Endometrium (tissue), 2 donors: ENCODE measurements at regions not wholly inside any gene's neighbourhood (a gene's known extent, or its start where the extent isn't known, plus 50 kb on each side); places are given as distances from the start of the nearest gene placed in this dataset.

ENCODE experiments used
- FAIRE-seq: peaks from 2 replicates; lab custom pipeline; 2012; peaks lifted over from hg19 to GRCh38; lab: Jason Lieb, UNC
- donor health status: control.
- donor health status: control.

DNA sequence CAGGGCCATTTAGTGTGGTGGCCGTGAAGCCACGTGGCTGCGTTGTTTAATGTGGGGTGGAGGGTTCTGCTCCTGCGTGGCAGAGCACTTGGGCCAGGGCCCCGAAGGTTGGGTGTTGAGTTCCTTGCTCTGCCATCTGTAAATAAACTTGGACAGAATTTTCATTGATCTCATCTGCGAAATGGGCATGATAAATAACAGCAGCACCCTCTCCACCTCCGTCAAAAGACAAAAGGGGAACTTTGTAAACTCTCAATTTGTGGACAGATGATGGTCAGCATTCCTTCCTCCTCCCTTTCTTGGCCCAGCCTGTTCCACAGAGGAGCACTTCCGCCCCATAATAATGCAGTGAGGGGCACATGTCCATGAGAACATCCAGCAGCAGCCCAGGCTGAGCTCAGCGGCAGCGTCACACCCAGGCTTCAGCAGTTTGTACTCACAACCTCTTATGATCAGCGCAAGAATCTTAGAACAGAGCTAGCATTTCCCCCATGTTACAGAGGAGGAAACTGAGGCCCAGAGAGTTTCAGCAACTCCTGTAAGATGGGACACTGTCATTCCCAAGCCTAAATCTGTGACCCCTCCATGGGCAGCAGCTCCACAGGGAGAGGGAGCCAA lies 874.5 kb downstream of the BRD1 start:
- no peak for FAIRE-seq

DNA sequence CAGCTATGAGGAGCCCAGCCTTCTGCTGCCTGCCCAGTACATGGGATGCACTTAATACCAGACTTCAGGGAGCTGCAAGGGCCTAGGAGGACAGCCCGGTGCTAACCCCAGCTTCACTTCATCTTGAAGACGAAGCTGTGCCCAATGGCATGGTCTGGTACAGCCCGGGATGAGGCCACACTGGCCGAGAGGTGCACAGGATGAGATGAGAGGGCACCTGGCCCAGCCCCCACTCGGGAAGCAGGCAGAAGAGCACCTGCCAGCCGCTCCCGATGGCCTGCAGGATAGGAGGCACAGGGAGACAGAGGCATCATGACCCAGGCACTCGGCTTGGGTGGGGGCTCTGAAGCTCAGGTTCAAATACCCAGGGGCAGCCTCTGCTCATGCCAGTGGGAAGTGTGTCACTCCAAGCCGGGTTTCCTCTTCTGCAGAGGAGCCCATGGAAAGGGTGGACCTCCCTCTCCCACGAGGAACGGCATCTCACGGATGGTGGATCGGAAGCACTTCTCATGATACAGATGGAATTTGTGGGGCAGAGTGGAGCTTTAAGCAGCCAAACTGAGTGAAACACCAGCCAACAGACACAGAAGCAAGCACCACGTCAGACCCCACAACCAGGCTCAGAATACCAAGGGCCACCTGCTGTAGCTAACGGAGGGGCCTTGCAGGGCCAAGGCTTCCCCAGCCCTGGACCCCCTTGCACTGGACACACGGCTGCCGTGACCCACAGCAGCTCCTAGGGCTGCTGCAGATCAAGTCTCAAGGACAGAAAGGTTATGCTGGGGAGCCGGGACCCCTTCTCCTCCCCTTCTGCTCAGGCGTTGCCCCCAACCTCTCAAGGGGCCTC lies 875.2 kb downstream of the BRD1 start:
- FAIRE-seq: no peak

- FAIRE-seq: no peak
These were observed 875.8 kb downstream of the BRD1 start for GRCh38 chr22:48951836-48952235.

DNA sequence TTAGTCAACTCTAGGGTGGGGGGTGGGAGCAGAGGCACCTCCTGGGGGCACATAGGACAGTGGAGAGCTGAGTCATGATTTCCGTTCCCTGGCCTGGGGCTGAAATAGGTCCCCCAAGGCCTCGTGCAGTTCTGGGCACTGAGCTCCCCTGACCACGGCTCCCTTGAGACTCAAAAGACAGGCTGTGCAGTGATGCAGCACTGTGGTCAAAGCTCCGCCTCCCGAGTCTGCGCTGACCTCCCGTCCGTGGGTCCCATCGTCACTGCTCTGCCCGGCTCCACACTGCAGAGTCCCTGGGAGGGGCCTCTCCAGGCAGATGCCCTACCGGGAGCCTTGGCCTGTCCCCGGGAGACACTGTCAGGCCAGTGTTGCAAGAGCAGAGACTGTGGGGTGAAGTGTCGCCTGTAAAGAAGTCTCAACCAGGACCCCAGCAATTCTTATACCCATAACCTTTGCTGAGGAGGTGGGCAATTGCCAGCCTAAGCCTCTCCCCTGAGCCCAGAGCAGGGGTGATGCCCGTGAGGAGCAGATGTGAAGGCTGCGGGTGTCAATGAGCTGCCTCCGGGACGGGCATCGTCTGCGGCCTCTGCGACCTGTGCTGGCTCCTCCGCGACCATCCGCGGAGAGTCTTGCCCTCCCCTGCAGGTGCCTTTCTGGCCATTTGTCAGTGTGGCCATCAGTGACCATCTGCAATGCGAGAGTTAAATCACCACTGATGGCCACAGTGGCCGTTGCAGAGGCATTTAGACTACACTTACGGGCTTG lies 877.3 kb downstream of the BRD1 start:
- FAIRE-seq: no peak

DNA sequence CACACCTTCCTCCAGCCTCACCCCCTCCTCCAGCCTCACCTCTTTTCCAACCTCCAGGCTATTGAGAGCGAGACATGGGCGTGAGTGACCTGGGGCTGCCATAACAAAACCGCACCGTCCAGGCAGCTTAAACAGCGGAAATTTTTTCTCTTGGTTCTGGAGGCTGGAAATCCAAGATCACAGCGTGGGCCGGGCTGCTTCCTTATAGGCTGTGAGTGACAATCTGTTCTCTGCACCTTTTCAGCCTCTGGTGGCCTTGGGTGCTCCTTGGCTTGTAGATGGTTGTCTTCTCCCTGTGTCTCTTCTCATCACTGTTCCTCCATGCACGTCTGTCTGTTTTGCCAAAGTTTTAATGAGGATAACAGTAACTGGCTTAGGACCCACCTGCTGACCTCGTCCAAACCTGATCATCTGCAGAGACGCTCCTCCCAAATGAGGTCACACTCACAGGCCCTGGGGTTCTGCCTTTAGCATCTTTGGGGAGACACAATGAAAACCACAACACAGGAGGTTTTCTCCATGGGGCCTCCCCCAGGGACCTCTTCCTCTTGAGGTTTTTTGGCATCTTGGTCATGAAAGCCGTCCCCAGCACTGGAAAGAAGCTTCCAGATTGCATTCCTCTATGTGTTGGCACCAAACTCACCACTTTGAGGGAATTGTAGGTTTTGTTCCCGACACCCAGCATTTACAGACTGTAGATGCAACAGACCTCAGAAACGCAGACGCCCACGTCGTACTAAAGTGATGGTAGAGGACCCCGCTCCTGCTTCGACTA lies 878.1 kb downstream of the BRD1 start:
- FAIRE-seq: no peak

GRCh38 chr22:48948575-48949170 lies 879.0 kb downstream of the BRD1 start:
- FAIRE-seq: no peak

GRCh38 chr22:48947636-48948035 lies 880.0 kb downstream of the BRD1 start:
- no peak for FAIRE-seq

DNA sequence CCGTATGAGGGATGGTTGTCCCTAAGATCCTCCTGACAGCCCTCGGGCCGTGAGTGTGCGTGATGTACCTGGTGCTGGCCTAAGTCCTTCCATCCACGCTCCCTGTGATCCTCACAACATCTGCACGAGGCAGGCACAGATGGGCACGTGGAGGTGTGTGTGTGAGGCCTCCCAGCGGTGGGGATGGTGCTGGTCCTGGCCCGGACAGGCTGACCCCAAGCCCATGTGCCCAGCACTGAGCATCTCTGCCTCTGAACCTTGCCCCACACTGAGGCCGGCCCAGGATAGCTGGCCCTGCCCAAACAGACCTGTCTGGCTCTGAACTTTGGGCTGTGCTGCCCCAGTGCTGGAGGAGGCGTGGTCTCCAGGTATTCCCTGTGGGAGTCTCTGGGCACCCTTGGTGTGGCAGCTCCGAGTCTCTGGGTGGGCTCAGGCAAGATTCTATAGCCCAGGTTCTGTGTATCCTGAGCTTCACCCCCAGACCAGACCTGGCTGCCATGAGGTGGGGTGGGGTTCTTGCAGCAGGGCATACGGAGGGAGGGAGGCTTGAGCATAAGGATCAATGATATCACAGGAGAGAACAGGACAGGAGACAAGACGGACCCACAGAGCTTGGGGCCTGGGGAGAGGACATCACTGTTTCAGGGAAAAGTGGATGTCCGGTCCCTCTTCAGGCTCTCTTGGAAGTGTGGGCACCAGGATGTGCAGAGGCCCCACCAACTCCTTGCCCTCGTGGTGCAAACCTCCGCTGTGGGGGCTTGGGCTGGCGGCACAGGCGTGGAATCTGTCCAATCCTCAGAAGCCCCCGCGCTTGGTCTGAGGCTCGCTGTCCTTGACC lies 881.8 kb downstream of the BRD1 start:
- FAIRE-seq: no peak

DNA sequence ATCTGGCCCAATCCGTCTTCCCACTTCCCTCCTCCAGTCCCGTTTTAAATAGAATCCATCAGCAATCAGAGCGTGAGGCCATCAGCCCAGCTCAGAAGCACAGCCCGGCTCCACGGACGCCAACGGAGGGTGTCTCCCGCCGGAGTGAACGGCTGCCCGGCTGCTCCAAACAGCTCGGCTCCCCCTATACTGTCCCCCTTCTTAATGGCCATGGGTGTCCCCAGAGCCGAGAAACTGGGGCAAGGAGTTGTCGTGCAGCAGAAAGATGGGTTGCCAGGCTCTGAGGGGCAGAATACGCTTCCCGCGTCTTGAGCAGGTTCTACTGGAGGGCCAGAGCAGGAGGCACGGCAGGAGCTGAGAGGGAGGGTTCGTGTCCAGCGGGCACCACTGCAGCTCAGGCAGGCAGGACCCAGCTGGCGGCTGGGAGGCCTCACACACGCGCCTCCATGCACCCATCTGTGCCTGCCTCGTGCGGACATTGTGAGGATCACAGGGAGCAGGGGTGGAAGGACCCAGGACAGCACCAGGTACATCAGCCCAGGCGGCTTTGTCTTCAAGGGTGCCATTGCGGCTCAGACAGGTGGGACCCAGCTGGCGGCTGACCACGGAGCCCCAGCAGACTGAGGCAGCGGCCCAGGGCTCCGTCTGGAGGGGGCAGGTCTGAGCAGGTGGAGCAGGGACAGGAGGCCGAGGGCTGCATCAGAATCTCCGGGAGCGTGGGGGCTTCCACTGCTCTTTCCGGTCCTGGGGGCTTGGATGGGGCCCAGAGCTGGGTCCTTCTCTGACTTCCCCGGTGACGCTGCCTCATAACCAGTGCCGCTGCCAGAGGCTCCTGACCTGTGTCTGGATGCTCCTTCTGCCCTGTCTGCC lies 882.7 kb downstream of the BRD1 start:
- no peak for FAIRE-seq

DNA sequence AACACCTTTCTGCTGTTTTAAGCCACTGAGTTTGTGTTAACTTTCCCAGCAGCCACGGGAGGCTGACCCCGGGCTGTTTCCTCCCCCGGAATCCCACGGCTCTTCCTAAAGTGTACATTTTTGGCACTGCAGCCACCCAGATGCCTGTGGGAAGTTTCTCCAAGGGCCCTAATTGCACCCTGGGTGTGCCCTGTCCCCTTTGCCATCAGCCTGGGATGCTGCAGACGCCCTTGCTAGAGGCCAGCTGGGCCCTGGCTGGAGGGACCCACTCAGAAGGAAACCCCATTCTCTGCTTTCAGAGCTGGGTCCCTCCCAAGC lies 883.3 kb downstream of the BRD1 start:
- FAIRE-seq: no peak

GRCh38 chr22:48943567-48944432 lies 883.9 kb downstream of the BRD1 start:
- FAIRE-seq: no peak

- FAIRE-seq: no peak
These were observed 884.7 kb downstream of the BRD1 start for GRCh38 chr22:48942698-48943566.

GRCh38 chr22:48941903-48942575 lies 885.6 kb downstream of the BRD1 start:
- FAIRE-seq: no peak

DNA sequence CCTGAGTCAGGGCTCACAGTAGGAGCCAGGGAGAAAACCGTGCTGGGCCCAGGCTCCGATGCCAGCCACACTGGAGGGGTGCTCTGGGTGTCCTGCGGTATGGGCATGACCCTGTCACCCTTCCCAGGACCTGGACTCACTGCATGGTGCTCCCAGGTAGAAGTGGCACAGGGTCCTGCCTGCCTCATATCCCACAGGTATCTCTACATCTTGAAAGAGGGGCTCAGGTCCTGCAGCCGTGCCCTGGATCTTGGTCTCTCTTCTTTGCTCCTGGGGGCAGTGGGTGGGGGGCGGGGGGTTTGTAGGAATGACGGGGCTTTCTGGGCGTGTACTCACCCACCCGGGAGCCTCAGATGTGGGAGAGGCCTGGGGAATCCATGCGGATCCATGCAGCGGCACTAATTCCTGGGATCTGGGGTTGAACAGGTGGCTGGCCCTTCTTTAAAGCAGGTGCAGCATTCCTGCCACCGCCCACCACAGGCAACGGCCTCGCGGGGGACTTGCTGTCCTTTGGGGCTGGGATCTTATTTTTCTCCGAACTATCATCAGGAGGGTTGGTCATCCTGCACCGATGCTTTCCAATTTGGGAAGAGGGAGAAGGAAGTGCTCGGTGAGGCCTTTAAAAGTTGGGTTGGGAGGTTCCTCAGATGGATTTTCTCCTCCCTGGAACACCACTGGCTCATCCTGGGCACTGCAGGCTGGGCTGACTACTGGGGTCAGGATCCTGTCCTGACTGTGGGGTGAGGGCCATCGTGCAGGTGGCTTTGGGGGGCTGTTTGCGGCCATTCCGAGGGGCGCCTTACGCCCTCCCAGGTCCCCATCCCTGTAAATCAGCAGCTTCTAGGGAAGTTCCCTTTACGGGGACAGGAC lies 886.4 kb downstream of the BRD1 start:
- FAIRE-seq: no peak

- FAIRE-seq: no peak
These were observed 887.2 kb downstream of the BRD1 start for GRCh38 chr22:48940266-48941032.
